Right renal pelvis (tissue), 4 donors: ENCODE measurements at regions not wholly inside any gene's neighbourhood (a gene's known extent, or its start where the extent isn't known, plus 50 kb on each side); places are given as distances from the start of the nearest gene placed in this dataset.
A peak's percentile ranks its signal among the peaks of the same experiment; 100 is the strongest.
"Not testable (repeated sequence)": the region's sequence is repeated elsewhere in the genome, so short reads cannot be mapped to it uniquely, and the experiment has no call there.

Experiments used
- DNase-seq, 4 donors: peaks; one replicate each; pipeline ENCODE4 v3.0.0-alpha.2; 2013; ENCODE audit warnings: low read depth in 4 of 4, low spot score in 3 of 4, missing footprints in 1 of 4

GRCh38 chr4:11701966-11702725 is 273.5 kb upstream of the HS3ST1 start:
- DNase-seq = no peak

DNA sequence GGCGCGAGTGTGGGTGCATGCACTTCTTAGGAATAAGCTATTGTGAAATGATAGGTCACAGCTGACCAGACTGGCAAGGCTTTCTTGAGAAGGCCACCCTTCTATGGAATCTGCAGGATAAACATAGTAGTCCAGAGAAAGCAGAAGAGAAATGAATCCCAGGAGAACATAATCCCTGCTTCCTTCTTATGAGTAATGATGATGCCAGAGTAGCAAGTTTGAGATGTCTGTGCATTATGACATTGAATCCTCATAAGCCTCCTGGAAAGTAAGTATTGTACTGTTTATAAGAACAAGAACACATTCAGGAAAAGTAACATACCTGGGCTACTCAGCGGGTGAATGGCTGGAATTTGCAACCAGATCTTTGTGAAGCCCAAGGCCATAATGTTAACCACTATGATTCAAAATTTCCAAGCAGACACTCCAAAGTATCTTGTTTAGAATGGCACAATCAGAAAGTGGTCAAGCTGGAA is 272.1 kb upstream of the HS3ST1 start:
- DNase-seq = no peak

DNA sequence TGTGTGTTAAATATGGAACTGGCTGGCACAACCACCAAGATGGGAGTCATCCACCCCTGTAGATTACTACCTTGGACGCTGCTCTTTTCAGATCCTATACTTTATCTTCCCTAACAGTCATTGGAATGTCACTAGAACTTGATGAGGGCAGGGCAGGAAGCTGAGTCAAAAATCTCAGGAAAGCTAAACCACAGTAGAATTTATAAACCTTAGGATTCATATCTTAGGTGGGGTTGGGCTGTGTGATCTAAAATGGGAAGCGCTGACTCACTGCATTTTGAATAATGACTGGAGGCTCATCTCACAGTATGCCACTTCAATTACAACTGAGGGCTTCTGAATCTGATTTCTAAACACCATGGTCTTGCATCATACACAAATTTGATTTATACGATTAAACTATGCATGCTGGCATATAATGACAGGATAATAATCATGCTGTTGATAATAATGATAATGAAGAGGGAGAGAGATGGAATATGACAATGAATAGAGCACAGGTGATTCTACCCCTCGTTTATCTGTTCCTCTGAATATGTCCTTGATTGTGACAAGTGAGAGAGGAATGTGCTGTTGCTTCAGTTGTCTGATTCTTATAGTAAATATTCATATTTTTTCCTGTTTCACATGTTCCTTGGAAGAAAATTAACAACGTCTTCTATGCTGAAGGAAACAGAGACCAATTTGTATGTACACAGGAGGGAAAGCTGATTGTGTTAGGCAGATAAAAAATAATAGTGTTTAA is 270.3 kb upstream of the HS3ST1 start:
- no peak for DNase-seq

DNA sequence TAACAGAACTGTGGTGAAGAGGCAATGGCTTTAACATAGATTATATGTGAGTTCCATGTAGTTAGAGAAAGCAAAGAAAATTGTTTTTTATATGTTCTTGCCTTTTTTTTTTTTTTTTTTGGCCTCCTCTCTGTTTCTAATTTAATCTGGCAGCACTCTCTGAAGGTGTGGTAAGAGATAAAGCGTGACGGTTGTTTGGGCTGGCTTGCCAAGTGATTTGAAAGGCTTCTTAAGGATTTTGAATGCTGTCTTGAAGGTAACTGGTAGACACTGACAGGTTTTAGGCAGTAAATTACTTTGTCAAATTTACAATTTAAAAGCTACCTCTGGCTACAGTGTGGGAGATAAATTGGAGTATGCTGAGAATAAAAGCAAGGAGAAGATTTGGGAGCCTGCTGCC is 269.3 kb upstream of the HS3ST1 start:
- no peak for DNase-seq

DNA sequence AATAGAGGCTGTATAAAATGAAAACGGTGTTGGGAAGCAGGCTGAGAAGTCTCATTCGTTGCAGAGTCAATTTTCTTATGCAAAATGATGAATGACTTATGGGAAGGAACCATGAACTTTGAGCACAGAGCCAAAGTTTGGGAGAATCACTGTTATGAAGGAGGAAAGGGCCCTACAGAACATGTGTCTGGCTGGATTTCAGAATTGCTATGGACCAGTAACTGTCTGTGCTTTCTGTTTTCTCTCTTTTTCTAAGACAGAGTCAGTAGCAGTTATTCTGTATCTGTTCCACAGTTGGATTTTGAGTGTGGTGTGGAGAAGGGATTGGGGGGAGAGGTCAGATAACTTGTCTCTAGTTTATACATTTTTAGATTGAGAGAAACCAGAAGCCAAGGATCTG is 265.0 kb upstream of the HS3ST1 start:
- DNase-seq = no peak

GRCh38 chr4:11691236-11691635 is 262.5 kb upstream of the HS3ST1 start:
- DNase-seq = no peak

DNA sequence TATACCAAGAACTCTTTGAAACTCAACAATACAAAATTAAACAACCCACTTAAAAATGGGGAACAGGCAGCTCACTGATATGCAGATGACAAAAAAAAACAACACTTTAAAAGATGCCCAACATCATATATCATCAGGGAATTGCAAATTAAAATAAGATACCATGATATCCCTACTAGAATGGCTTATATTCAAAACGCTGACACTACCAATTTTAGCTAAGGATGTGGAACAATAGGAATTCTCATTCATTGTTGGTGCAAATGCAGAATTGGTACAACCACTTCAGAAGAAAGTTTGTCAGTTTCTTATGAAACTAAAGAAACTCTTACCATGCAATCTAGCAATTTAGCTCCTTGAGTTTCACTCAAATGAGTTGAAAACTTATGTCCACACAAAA is 259.0 kb upstream of the HS3ST1 start:
- no peak for DNase-seq

DNA sequence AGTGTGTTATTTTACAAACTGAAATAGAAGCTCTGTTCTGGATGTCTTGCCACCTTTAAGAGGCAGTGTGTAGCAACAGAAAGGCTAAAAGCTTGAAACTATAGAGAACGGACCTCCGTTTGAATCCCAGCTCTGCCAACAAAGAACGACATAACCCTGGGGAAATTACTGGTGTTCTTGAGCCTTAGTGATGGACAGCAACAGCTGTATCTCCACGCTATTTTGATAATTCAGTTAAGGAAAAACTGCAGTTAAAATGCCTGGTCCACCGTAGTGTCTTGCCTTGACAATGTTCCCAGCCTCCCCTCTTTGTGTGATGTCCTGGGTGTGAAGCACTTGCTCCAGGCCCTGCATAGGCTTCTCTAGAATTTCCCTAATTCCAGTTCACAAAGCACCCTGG is 256.8 kb upstream of the HS3ST1 start:
- DNase-seq = no peak

DNA sequence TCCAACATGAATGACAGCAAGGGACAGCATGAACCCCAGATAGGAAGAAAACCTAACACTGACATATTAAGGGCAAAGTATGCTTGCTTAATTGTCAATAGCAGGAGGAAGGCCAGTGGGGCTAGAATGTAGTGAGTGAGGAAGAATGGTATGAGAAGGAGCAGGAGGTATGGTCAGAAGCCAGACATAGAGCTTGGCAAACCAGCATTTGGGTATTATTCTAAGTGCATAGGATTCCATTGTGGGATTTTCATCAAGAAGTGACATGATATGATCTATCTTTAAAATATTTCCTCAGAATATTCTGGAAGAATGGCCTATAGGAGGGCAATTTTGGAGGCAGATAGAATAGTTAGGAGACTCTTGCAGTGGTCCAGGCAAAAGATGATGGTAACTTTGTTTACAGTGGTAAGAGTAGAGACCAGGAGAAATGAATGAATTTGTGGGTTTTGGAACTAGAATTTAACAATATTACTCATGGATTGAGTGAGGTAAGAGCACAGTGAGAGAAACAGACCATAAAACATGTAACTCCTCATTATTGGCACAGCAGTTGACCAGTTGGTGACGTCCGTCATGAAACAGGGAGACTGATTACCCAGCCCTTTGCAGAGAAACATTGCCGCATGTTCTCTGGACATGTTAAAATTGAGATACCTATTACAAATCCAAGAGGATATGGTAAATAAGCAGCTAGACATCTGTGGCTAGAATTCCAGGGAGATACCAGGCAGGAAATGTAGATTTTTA is 246.5 kb upstream of the HS3ST1 start:
- no peak for DNase-seq

DNA sequence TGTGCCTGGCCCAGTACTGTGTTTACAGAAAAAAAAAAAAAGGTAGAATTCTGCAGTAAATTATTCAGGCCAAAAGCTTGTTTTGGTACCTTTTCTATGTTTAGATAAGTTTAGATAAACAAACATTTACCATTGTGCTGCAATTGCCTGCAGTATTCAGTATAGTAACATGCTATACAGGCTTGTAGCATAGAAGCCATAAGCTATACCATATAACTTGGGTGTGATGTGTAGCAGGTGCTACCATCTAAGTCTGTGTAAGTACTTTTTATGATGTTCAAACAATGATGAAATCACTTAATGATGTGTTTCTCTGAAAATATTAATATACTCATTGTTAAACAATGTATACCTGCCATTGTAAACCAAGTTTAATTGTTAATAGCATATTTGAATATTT is 241.6 kb upstream of the HS3ST1 start:
- DNase-seq = no peak

DNA sequence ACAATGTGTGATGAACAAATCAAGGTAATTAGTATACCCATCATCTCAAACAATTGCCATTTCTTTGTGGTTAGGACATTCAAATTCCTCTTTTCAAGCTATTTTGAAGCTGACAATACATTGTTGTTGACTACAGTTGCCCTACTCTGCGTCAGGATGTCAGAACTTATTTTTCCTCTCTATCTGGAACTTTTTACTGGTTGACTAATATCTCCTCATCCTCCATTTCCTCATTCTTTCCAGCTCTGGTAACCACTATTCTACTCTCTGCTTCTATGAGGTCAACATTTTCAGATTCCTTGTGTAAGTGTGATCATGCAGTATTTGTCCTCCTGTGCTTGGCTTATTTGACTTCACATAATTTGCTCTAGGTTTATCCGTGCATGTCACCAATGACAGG is 240.5 kb upstream of the HS3ST1 start:
- DNase-seq = no peak

DNA sequence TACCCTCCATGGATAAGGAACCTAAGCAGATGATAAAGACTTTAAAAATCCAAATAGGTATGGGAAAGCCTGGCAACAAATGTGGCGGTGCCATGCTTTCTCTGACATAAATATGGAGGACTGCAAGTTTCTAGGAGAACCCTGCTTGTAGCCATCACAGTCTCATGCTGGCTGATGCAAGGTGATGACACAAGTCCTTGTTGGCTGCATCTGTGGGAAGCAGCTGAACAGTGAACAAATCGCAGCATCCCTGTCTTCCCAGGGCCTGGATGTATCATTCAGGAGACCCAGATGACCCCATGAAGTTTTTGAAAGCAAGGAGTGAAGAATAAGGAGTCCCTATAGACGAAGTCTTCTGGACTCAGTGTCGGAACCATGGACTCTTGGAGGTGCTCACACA is 234.4 kb upstream of the HS3ST1 start:
- DNase-seq = no peak

DNA sequence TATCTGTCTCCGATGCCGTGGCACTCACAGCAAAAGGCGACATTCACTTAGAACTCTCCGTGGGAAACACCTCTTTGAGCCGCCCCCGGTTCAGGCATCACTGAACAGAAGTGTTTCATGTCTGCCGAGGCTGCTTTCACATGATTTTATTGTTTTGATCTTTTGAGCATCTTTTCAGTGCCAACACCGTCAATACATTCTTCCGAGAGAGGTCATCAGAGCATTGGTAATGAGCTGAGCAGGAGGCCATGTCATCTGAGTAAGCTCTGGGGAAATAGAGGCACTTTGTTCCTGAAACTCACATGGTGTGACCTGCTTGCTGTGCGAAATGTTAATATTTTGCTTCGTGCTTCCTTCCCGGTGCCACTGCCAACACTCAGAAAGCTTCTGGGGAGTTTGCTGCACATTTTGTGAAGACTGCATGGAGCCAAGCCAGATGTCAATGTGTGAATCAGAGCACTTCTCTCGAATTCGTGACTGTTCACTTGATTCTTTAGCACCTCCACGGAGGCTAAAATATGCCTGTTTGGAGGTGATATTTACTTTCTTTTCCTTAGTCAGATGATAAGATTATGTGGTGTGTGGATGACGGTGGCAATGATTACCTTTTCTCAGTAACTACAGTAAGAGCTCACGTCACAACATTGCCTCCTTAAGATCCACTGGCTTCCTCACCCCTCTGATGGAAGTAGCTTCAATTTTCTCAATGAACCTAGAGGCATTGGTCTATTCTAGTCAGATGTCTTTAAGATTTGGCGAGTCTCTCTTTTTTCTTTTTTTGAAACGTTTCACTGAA is 222.3 kb upstream of the HS3ST1 start:
- peak in 1 of 4 donors; percentile 14 for DNase-seq

- DNase-seq = no peak
Measured at GRCh38 chr4:11647433-11647832, 218.7 kb upstream of the HS3ST1 start.

DNA sequence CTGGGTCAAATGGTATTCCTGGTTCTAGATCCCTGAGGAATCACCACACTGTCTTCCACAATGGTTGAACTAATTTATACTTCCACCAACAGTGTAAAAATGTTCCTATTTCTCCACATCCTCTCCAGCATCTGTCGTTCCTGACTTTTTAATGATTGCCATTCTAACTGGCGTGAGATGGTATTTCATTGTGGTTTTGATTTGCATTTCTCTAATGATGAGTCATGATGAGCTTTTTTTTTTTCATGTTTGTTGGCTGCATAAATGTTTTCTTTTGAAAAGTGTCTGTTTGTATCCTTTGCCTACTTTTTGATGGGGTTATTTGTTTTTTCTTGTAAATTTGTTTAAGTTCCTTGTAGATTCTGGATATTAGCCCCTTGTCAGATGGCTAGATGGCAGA is 214.4 kb upstream of the HS3ST1 start:
- not testable (repeated sequence) for DNase-seq

DNA sequence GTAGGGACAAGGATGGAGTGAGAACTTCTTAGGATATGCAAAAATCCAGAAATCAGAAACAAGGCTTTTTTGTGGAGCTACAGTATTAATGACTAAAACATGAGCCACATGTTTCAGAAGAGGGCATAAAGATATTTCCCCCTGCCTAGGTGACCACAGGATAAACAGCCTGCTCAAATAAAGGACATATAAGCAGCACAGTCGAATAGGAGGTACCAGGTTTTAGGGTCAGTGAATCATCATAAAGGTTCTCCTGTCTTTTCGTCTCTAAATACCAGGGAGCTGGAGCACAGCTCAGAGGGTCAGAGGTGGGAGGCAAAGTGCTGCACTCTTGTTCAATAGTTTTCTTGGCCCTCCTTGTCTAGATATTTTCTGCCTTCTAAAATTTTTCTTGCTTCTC is 211.9 kb upstream of the HS3ST1 start:
- no peak for DNase-seq

DNA sequence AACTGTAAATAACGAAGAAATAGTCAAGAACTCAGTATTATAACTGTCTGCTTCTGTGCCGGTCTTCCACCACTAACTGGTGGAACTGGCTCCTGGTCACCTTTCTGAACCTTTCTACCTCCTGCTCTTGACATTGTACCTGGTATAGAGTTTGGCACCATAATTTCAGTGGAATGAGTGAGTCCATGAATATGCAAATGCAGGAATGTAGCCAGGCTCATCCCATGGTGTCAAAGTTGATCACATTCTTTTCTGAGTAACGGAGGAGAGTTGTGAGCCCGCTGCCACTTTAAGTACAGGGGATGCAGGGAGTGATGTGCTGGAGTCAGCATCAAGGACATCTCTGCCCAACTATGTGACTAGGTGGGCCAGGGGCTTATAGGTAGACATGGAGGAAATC is 207.9 kb upstream of the HS3ST1 start:
- DNase-seq = no peak

GRCh38 chr4:11636031-11636430 is 207.3 kb upstream of the HS3ST1 start:
- DNase-seq = no peak

- no peak for DNase-seq
Measured at GRCh38 chr4:11635342-11635741, 206.6 kb upstream of the HS3ST1 start.

DNA sequence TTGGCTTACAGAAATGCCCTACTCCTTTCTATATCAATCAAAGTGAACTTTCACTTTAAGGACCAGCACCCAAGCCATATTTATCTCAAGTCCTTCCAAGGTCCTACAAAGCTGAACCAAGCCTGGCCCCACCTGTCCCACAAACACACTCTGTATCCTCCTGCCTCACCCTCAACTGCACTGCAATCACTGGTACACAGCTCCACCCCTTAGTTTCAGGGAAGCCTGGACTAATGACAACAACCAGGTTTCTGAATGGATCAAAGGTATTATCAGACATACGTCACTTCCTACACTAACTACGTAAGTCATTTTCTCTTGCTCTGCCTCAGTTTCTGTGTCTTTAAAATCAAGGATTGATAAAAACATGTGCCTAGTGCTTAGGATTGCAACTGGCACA is 205.6 kb upstream of the HS3ST1 start:
- no peak for DNase-seq

DNA sequence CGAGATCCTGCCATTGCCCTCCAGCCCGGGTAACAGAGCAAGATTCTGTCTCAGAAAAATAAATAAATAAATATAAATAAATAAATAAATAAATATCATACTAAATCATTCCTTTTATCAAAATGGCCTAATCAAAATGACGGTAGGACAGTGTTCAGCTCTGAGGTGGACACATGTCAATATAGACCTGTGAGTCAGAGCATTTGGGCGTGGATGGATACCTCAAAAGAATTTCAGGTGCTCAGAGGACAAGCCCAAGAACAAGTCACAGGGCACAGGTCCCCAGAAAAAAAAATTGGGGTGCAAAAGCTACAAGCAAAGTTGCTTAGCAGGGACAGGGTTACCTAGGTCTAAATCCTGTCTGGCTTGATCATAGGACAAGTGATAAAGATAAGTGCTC is 204.7 kb upstream of the HS3ST1 start:
- DNase-seq = no peak
